Panc1 (cell line): ENCODE measurements at regions not wholly inside any gene's neighbourhood (a gene's known extent, or its start where the extent isn't known, plus 50 kb on each side); places are given as distances from the start of the nearest gene placed in this dataset.

ENCODE experiments used
- POLR2AphosphoS5 ChIP-seq: IDR thresholded peaks from 2 replicates; pipeline ENCODE4 v1.6.1; 2012; ENCODE audit warnings: mild to moderate bottlenecking, low read depth, low read length, moderate library complexity
- SIN3A ChIP-seq: IDR thresholded peaks from 2 replicates; pipeline ENCODE4 v1.6.1; 2012; ENCODE audit warnings: low read depth, mild to moderate bottlenecking, low read length, moderate library complexity, borderline replicate concordance; ENCODE audit not compliant: insufficient read depth
- TCF7L2 ChIP-seq: IDR thresholded peaks from 2 replicates; pipeline ENCODE4 v1.6.1; 2011; ENCODE audit warnings: mild to moderate bottlenecking, low read depth, low read length, inconsistent platforms
- TF ChIP-seq, protein P1 (sequence below): fragments of 450-650 bp; IDR thresholded peaks from 2 replicates; pipeline ENCODE4 v1.5.1; 2017; ENCODE audit warnings: mild to moderate bottlenecking
- TF ChIP-seq, protein P2 (sequence below), 2 experiments: IDR thresholded peaks; 2 replicates each; pipeline ENCODE4 v1.6.1; 2011 to 2012; ENCODE audit warnings: low read depth in 2 of 2, control low read depth in 1 of 2, low read length in 1 of 2, mild to moderate bottlenecking in 1 of 2, moderate library complexity in 1 of 2; ENCODE audit not compliant: insufficient read depth in 1 of 2

DNA sequence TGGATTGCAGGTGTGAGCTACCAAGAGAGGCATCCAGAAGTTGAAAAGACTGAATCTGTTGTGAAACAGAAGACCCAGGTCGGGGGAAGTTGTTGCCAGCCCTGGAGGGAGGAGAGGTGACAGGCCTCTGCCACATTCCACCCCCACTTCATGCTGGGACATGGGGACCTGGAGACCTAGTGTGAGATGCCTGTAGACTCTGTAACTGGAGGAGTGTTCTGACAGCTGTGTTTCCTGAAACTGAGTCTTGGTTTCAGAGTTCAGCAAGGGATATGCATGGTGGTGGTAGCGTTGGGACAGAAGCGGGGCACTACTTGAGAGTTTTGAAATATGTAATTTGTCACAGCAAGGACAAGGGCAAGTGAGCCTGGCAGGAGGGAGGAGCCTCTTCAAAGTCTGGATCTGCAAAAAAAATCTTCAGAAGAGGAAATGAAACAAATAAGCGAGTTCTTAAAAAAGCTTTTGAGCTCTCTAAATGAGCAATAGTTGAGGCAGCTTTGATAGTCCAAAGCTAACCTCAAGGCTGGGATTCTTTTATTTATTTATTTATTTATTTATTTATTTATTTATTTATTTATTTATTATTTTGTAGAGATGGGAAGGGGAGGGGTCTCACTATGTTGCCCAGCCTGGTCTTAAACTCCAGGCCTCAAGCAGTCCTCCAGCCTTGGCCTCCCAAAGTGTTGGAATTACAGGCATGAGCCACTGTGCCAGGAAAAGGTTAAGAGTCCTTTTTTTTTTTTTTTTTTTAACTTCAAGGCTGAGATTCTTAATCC, 58.9 kb upstream of the EEA1 start:
- TF ChIP-seq, protein P1, sequence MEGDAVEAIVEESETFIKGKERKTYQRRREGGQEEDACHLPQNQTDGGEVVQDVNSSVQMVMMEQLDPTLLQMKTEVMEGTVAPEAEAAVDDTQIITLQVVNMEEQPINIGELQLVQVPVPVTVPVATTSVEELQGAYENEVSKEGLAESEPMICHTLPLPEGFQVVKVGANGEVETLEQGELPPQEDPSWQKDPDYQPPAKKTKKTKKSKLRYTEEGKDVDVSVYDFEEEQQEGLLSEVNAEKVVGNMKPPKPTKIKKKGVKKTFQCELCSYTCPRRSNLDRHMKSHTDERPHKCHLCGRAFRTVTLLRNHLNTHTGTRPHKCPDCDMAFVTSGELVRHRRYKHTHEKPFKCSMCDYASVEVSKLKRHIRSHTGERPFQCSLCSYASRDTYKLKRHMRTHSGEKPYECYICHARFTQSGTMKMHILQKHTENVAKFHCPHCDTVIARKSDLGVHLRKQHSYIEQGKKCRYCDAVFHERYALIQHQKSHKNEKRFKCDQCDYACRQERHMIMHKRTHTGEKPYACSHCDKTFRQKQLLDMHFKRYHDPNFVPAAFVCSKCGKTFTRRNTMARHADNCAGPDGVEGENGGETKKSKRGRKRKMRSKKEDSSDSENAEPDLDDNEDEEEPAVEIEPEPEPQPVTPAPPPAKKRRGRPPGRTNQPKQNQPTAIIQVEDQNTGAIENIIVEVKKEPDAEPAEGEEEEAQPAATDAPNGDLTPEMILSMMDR: no peak
- TF ChIP-seq POLR2AphosphoS5 (no peak), SIN3A (no peak), TCF7L2 (no peak)
- TF ChIP-seq, protein P2, sequence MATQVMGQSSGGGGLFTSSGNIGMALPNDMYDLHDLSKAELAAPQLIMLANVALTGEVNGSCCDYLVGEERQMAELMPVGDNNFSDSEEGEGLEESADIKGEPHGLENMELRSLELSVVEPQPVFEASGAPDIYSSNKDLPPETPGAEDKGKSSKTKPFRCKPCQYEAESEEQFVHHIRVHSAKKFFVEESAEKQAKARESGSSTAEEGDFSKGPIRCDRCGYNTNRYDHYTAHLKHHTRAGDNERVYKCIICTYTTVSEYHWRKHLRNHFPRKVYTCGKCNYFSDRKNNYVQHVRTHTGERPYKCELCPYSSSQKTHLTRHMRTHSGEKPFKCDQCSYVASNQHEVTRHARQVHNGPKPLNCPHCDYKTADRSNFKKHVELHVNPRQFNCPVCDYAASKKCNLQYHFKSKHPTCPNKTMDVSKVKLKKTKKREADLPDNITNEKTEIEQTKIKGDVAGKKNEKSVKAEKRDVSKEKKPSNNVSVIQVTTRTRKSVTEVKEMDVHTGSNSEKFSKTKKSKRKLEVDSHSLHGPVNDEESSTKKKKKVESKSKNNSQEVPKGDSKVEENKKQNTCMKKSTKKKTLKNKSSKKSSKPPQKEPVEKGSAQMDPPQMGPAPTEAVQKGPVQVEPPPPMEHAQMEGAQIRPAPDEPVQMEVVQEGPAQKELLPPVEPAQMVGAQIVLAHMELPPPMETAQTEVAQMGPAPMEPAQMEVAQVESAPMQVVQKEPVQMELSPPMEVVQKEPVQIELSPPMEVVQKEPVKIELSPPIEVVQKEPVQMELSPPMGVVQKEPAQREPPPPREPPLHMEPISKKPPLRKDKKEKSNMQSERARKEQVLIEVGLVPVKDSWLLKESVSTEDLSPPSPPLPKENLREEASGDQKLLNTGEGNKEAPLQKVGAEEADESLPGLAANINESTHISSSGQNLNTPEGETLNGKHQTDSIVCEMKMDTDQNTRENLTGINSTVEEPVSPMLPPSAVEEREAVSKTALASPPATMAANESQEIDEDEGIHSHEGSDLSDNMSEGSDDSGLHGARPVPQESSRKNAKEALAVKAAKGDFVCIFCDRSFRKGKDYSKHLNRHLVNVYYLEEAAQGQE (IDR thresholded peaks at IDR 0.05; ENCODE audit: insufficient read depth in 1 of 2, low read depth in 2 of 2, low read length in 1 of 2): no peak
